H1 (cell line): ENCODE measurements at regions not wholly inside any gene's neighbourhood (a gene's known extent, or its start where the extent isn't known, plus 50 kb on each side); places are given as distances from the start of the nearest gene placed in this dataset.

Experiments
- CTCF ChIA-PET: fragments of 300-600 bp; sonication (Branson Sonifier 250); formaldehyde crosslinking; loops from one replicate; lab custom pipeline; 2021; ENCODE audit not compliant: partially characterized antibody; lab: Charles Lee
- POLR2A ChIA-PET: fragments of 300-600 bp; sonication (Branson Sonifier 250); formaldehyde crosslinking; loops from one replicate; lab custom pipeline; 2021; ENCODE audit warnings: inconsistent platforms; ENCODE audit not compliant: partially characterized antibody; lab: Charles Lee
- DNase-seq, 2 experiments: peaks; one replicate each; pipeline versions ENCODE4 v3.0.0 to v3.0.0-alpha.2; 2010 to 2022; ENCODE audit warnings: low spot score in 2 of 2, low read depth in 1 of 2, mixed read lengths in 1 of 2
- FAIRE-seq: peaks from 2 replicates; lab custom pipeline; 2011; peaks lifted over from hg19 to GRCh38; lab: Jason Lieb, UNC
- H2AFZ ChIP-seq: 2 replicates; pipeline ENCODE4 v1.8.1; 2012; ENCODE audit warnings: low read length, inconsistent platforms
- H2AK5ac ChIP-seq: 2 replicates; pipeline ENCODE4 v1.6.1; 2013; ENCODE audit warnings: low read depth, low read length
- H2BK120ac ChIP-seq: replicated peaks from 2 replicates; pipeline ENCODE3; 2013; ENCODE audit warnings: low read depth, low read length, inconsistent platforms
- H2BK12ac ChIP-seq: 2 replicates; pipeline ENCODE4 v1.6.1; 2013; ENCODE audit warnings: low read depth, low read length
- H2BK15ac ChIP-seq: 2 replicates; pipeline ENCODE4 v1.6.1; 2013; ENCODE audit warnings: low read length
- H2BK20ac ChIP-seq: 2 replicates; pipeline ENCODE4 v1.6.1; 2013; ENCODE audit warnings: low read length
- H2BK5ac ChIP-seq: 2 replicates; pipeline ENCODE4 v1.6.1; 2013; ENCODE audit warnings: low read depth, low read length
- H3K14ac ChIP-seq: 2 replicates; pipeline ENCODE4 v1.6.1; 2013; ENCODE audit warnings: inconsistent platforms; ENCODE audit not compliant: insufficient read length
- H3K18ac ChIP-seq: 2 replicates; pipeline ENCODE4 v1.6.1; 2013; ENCODE audit warnings: low read length; ENCODE audit errors: extremely low read depth
- H3K23ac ChIP-seq: 2 replicates; pipeline ENCODE4 v1.6.1; 2013; ENCODE audit warnings: inconsistent platforms; ENCODE audit not compliant: insufficient read length
- H3K23me2 ChIP-seq: 2 replicates; pipeline ENCODE4 v1.6.1; 2013; ENCODE audit warnings: low read depth, low read length
- H3K27ac ChIP-seq: 2 replicates; pipeline ENCODE4 v1.6.1; 2011; ENCODE audit warnings: low read depth, low read length, inconsistent platforms
- H3K27me3 ChIP-seq, 4 experiments: replicated peaks in 1 of 4; 1 replicate in 1 of 4; 2 replicates in 3 of 4; pipeline versions ENCODE4 v1.6.1 to v1.8.1; 2011 to 2013; ENCODE audit warnings: low read length in 3 of 4, mild to moderate bottlenecking in 3 of 4, inconsistent platforms in 2 of 4, mixed read lengths in 2 of 4, moderate library complexity in 1 of 4; ENCODE audit not compliant: control insufficient read depth in 3 of 4, insufficient read depth in 3 of 4; ENCODE audit errors: extremely low read depth in 1 of 4
- H3K36me3 ChIP-seq, 4 experiments: 2 replicates each; pipeline versions ENCODE4 v1.6.1 to v1.8.1; 2011 to 2013; ENCODE audit warnings: mild to moderate bottlenecking in 4 of 4, low read length in 3 of 4, moderate library complexity in 2 of 4, control low read depth in 1 of 4, inconsistent platforms in 1 of 4; ENCODE audit not compliant: insufficient read depth in 4 of 4, control insufficient read depth in 2 of 4
- H3K4ac ChIP-seq: replicated peaks from 2 replicates; pipeline ENCODE3; 2013; ENCODE audit warnings: low read length, low read depth, mixed read lengths, inconsistent platforms; ENCODE audit not compliant: insufficient read length
- H3K4me1 ChIP-seq, 4 experiments: replicated peaks in 1 of 4; 1 replicate in 1 of 4; 2 replicates in 3 of 4; pipeline versions ENCODE4 v1.6.1 to v1.8.1; 2011 to 2013; ENCODE audit warnings: low read length in 3 of 4, inconsistent platforms in 2 of 4, mixed read lengths in 1 of 4; ENCODE audit not compliant: insufficient read depth in 4 of 4, control insufficient read depth in 3 of 4
- H3K4me2 ChIP-seq, 2 experiments: 2 replicates each; pipeline versions ENCODE4 v1.6.1 to v1.8.1; 2011 to 2013; ENCODE audit warnings: low read depth in 2 of 2, low read length in 2 of 2, control low read depth in 1 of 2, inconsistent platforms in 1 of 2, mild to moderate bottlenecking in 1 of 2; ENCODE audit not compliant: insufficient read depth in 1 of 2
- H3K4me3 ChIP-seq, 4 experiments: fragments of 200-600, 300-600 bp in 1 of 4; sonication (generic), shearing (Covaris generic), sonication (Bioruptor Twin) in 1 of 4; 2 replicates each; pipeline versions ENCODE4 v1.5.1 to v1.8.1; 2011 to 2016; ENCODE audit warnings: low read length in 4 of 4, low read depth in 3 of 4, control low read depth in 2 of 4, inconsistent platforms in 2 of 4, mild to moderate bottlenecking in 2 of 4, mixed read lengths in 1 of 4, moderate library complexity in 1 of 4; ENCODE audit not compliant: insufficient read depth in 2 of 4; ENCODE audit errors: extremely low read depth in 1 of 4
- H3K56ac ChIP-seq: replicated peaks from 2 replicates; pipeline ENCODE3; 2013; ENCODE audit warnings: low read depth, mild to moderate bottlenecking, mixed read lengths, low read length, inconsistent platforms; ENCODE audit not compliant: insufficient read length
- H3K79me1 ChIP-seq: 2 replicates; pipeline ENCODE4 v1.6.1; 2013; ENCODE audit warnings: low read depth, low read length, control low read depth
- H3K79me2 ChIP-seq, 2 experiments: 2 replicates each; pipeline versions ENCODE4 v1.6.1 to v1.8.1; 2012 to 2013; ENCODE audit warnings: low read length in 2 of 2, mild to moderate bottlenecking in 2 of 2, inconsistent platforms in 1 of 2; ENCODE audit not compliant: insufficient read depth in 2 of 2, control insufficient read depth in 1 of 2
- H3K9ac ChIP-seq, 4 experiments: replicated peaks in 1 of 4; 1 replicate in 1 of 4; 2 replicates in 3 of 4; pipeline versions ENCODE4 v1.6.1 to v1.8.1; 2011 to 2013; ENCODE audit warnings: low read depth in 3 of 4, low read length in 3 of 4, control low read depth in 2 of 4, mild to moderate bottlenecking in 2 of 4, moderate library complexity in 2 of 4, inconsistent platforms in 1 of 4; ENCODE audit errors: extremely low read depth in 1 of 4
- H3K9me3 ChIP-seq, 2 experiments: 2 replicates each; pipeline versions ENCODE4 v1.6.1 to v1.8.1; 2012 to 2013; ENCODE audit warnings: mild to moderate bottlenecking in 2 of 2, moderate library complexity in 2 of 2, control low read depth in 1 of 2, inconsistent platforms in 1 of 2, low read depth in 1 of 2, low read length in 1 of 2, mixed read lengths in 1 of 2; ENCODE audit not compliant: insufficient read depth in 2 of 2
- H4K20me1 ChIP-seq, 2 experiments: replicated peaks in 1 of 2; 2 replicates each; pipeline versions ENCODE3 to v1.8.1; 2011 to 2013; ENCODE audit warnings: inconsistent platforms in 2 of 2, low read length in 2 of 2, mild to moderate bottlenecking in 1 of 2; ENCODE audit not compliant: insufficient read depth in 2 of 2, control insufficient read depth in 1 of 2
- H4K5ac ChIP-seq: 2 replicates; pipeline ENCODE4 v1.6.1; 2013; ENCODE audit warnings: low read length, low read depth, mixed read lengths, inconsistent platforms; ENCODE audit not compliant: insufficient read length
- H4K8ac ChIP-seq: 2 replicates; pipeline ENCODE4 v1.8.0; 2013; ENCODE audit warnings: mild to moderate bottlenecking, moderate library complexity, low read length, inconsistent platforms; ENCODE audit not compliant: insufficient read depth; ENCODE audit errors: extremely low read depth
- H4K91ac ChIP-seq: replicated peaks from 2 replicates; pipeline ENCODE3; 2013; ENCODE audit warnings: low read length, mixed read lengths, inconsistent platforms; ENCODE audit not compliant: insufficient read length
- RBBP5 ChIP-seq: IDR thresholded peaks from 2 replicates; pipeline ENCODE4 v1.7.1; 2012; ENCODE audit warnings: low read depth, mild to moderate bottlenecking, inconsistent platforms, low read length, moderate library complexity, borderline replicate concordance
- WGBS, 2 experiments: shearing (Covaris generic) in 1 of 2; methylation state at CpG; one replicate each; pipeline versions ENCODE4 v1.1.6 to v1.1.7; 2013 to 2015; ENCODE audit warnings: low lambda C conversion rate in 2 of 2, mixed read lengths in 2 of 2, inconsistent platforms in 1 of 2, low coverage in 1 of 2, missing lambda C conversion rate in 1 of 2; ENCODE audit not compliant: insufficient replicate concordance in 2 of 2, insufficient coverage in 1 of 2, insufficient read length in 1 of 2; ENCODE audit errors: extremely low coverage in 1 of 2, missing lambda C conversion rate in 1 of 2; 5-methylcytosine and 5-hydroxymethylcytosine counted together

DNA sequence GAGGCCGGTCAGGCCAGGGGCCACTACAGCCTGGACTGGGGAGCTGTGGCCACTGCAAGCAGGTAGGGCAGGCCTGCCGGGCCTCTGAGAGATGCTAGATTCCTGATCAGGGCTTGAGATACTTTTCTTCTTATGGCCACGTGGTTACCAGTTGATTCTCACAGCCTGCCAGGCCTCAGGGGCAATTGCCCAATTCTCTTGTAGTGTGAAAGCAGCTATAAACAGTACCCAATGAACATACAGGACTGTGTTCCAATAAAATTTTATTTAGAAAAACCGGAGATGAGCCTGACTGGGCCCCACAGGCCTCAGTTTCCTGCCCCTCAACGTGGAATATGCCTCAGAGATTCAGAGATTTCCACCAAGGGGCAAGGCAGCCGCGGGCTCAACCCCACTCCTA lies 475.2 kb downstream of the TCERG1L start:
- WGBS, 2 experiments = 88% methylated on average over 7 of the region's 7 CpGs; no CpG with 5 or more reads in 1 of the 2 experiments
- Histone ChIP-seq H3K23me2 (no peaks in the 10 kb centered on the region), H2BK15ac (no peak overlapping the region), H3K4me1 (no peaks in the 10 kb centered on the region), H3K4me3 (no peak overlapping the region), H3K9me3 (no peaks in the 10 kb centered on the region), H2BK5ac (no peak overlapping the region), H2AFZ (no peak overlapping the region), H2BK120ac (no peak overlapping the region), H2AK5ac (no peak overlapping the region), H3K4ac (no peak overlapping the region), H4K20me1 (no peaks in the 10 kb centered on the region), H3K27ac (no peak overlapping the region), H3K56ac (no peak overlapping the region), H2BK20ac (no peak overlapping the region), H3K4me2 (no peak overlapping the region), H3K23ac (no peak overlapping the region), H3K9ac (no peak overlapping the region), H3K14ac (no peak overlapping the region), H3K79me2 (no peaks in the 10 kb centered on the region), H4K5ac (no peak overlapping the region), H3K27me3 (no peaks in the 10 kb centered on the region), H3K79me1 (no peaks in the 10 kb centered on the region), H4K91ac (no peak overlapping the region), H3K18ac (no peak overlapping the region), H2BK12ac (no peak overlapping the region), H3K36me3 (no peaks in the 10 kb centered on the region), H4K8ac (no peak overlapping the region)
- POLR2A ChIA-PET = no interaction called here
- CTCF ChIA-PET = no interaction called here
- no peak for TF ChIP-seq RBBP5
- no peak for DNase-seq
- FAIRE-seq = no peak
